ENCODE measurements at regions not wholly inside any gene's neighbourhood (a gene's known extent, or its start where the extent isn't known, plus 50 kb on each side); places are given as distances from the start of the nearest gene placed in this dataset.

DNA sequence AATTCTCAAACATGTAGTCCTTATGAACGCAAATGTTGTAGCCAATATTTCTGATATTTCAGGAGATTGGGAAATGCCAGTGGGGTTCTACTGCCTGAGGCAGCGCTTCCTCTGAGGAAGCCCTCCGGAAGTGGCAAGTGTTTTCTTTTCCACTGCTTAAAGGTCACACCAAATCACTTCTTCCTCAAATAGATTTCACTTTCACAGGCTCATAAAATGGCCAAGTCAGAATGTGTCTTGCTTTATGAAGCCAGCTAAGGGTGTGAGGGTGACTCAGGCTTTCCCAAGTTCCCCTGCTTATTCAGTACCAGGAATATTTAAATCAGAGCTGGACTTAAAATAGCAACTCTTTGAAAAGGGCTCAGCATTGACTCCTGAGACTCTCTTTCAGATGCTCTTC is 514.2 kb upstream of the DIPK2B start:
- TF ChIP-seq TGIF2 (CRISPR knock-in tag; IDR thresholded peaks at IDR 0.05) = no peak
- TF ChIP-seq, protein P1, sequence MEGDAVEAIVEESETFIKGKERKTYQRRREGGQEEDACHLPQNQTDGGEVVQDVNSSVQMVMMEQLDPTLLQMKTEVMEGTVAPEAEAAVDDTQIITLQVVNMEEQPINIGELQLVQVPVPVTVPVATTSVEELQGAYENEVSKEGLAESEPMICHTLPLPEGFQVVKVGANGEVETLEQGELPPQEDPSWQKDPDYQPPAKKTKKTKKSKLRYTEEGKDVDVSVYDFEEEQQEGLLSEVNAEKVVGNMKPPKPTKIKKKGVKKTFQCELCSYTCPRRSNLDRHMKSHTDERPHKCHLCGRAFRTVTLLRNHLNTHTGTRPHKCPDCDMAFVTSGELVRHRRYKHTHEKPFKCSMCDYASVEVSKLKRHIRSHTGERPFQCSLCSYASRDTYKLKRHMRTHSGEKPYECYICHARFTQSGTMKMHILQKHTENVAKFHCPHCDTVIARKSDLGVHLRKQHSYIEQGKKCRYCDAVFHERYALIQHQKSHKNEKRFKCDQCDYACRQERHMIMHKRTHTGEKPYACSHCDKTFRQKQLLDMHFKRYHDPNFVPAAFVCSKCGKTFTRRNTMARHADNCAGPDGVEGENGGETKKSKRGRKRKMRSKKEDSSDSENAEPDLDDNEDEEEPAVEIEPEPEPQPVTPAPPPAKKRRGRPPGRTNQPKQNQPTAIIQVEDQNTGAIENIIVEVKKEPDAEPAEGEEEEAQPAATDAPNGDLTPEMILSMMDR (IDR thresholded peaks at IDR 0.05 in 2 of 3, conservative IDR thresholded peaks at IDR 0.05 in 1 of 3; ENCODE audit: insufficient read depth in 2 of 3, low read depth in 1 of 3, low read length in 3 of 3) = no peak
- TF ChIP-seq, protein P2, sequence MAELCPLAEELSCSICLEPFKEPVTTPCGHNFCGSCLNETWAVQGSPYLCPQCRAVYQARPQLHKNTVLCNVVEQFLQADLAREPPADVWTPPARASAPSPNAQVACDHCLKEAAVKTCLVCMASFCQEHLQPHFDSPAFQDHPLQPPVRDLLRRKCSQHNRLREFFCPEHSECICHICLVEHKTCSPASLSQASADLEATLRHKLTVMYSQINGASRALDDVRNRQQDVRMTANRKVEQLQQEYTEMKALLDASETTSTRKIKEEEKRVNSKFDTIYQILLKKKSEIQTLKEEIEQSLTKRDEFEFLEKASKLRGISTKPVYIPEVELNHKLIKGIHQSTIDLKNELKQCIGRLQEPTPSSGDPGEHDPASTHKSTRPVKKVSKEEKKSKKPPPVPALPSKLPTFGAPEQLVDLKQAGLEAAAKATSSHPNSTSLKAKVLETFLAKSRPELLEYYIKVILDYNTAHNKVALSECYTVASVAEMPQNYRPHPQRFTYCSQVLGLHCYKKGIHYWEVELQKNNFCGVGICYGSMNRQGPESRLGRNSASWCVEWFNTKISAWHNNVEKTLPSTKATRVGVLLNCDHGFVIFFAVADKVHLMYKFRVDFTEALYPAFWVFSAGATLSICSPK (IDR thresholded peaks at IDR 0.05; ENCODE audit: borderline replicate concordance) = no peak
- no peak for TF ChIP-seq NR2F6 (CRISPR knock-in tag; IDR thresholded peaks at IDR 0.05)
